H1 (cell line): ENCODE measurements at regions not wholly inside any gene's neighbourhood (a gene's known extent, or its start where the extent isn't known, plus 50 kb on each side); places are given as distances from the start of the nearest gene placed in this dataset.

Experiments used
- CTCF ChIA-PET: fragments of 300-600 bp; sonication (Branson Sonifier 250); formaldehyde crosslinking; loops from one replicate; lab custom pipeline; 2021; ENCODE audit not compliant: partially characterized antibody; lab: Charles Lee
- POLR2A ChIA-PET: fragments of 300-600 bp; sonication (Branson Sonifier 250); formaldehyde crosslinking; loops from one replicate; lab custom pipeline; 2021; ENCODE audit warnings: inconsistent platforms; ENCODE audit not compliant: partially characterized antibody; lab: Charles Lee
- DNase-seq, 2 experiments: peaks; one replicate each; pipeline versions ENCODE4 v3.0.0 to v3.0.0-alpha.2; 2010 to 2022; ENCODE audit warnings: low spot score in 2 of 2, low read depth in 1 of 2, mixed read lengths in 1 of 2
- FAIRE-seq: peaks from 2 replicates; lab custom pipeline; 2011; peaks lifted over from hg19 to GRCh38; lab: Jason Lieb, UNC
- H2AFZ ChIP-seq: 2 replicates; pipeline ENCODE4 v1.8.1; 2012; ENCODE audit warnings: low read length, inconsistent platforms
- H2AK5ac ChIP-seq: 2 replicates; pipeline ENCODE4 v1.6.1; 2013; ENCODE audit warnings: low read depth, low read length
- H2BK120ac ChIP-seq: replicated peaks from 2 replicates; pipeline ENCODE3; 2013; ENCODE audit warnings: low read depth, low read length, inconsistent platforms
- H2BK12ac ChIP-seq: 2 replicates; pipeline ENCODE4 v1.6.1; 2013; ENCODE audit warnings: low read depth, low read length
- H2BK15ac ChIP-seq: 2 replicates; pipeline ENCODE4 v1.6.1; 2013; ENCODE audit warnings: low read length
- H2BK20ac ChIP-seq: 2 replicates; pipeline ENCODE4 v1.6.1; 2013; ENCODE audit warnings: low read length
- H2BK5ac ChIP-seq: 2 replicates; pipeline ENCODE4 v1.6.1; 2013; ENCODE audit warnings: low read depth, low read length
- H3K14ac ChIP-seq: 2 replicates; pipeline ENCODE4 v1.6.1; 2013; ENCODE audit warnings: inconsistent platforms; ENCODE audit not compliant: insufficient read length
- H3K18ac ChIP-seq: 2 replicates; pipeline ENCODE4 v1.6.1; 2013; ENCODE audit warnings: low read length; ENCODE audit errors: extremely low read depth
- H3K23ac ChIP-seq: 2 replicates; pipeline ENCODE4 v1.6.1; 2013; ENCODE audit warnings: inconsistent platforms; ENCODE audit not compliant: insufficient read length
- H3K23me2 ChIP-seq: 2 replicates; pipeline ENCODE4 v1.6.1; 2013; ENCODE audit warnings: low read depth, low read length
- H3K27ac ChIP-seq: 2 replicates; pipeline ENCODE4 v1.6.1; 2011; ENCODE audit warnings: low read depth, low read length, inconsistent platforms
- H3K27me3 ChIP-seq, 4 experiments: replicated peaks in 1 of 4; 1 replicate in 1 of 4; 2 replicates in 3 of 4; pipeline versions ENCODE4 v1.6.1 to v1.8.1; 2011 to 2013; ENCODE audit warnings: low read length in 3 of 4, mild to moderate bottlenecking in 3 of 4, inconsistent platforms in 2 of 4, mixed read lengths in 2 of 4, moderate library complexity in 1 of 4; ENCODE audit not compliant: control insufficient read depth in 3 of 4, insufficient read depth in 3 of 4; ENCODE audit errors: extremely low read depth in 1 of 4
- H3K36me3 ChIP-seq, 4 experiments: 2 replicates each; pipeline versions ENCODE4 v1.6.1 to v1.8.1; 2011 to 2013; ENCODE audit warnings: mild to moderate bottlenecking in 4 of 4, low read length in 3 of 4, moderate library complexity in 2 of 4, control low read depth in 1 of 4, inconsistent platforms in 1 of 4; ENCODE audit not compliant: insufficient read depth in 4 of 4, control insufficient read depth in 2 of 4
- H3K4ac ChIP-seq: replicated peaks from 2 replicates; pipeline ENCODE3; 2013; ENCODE audit warnings: low read length, low read depth, mixed read lengths, inconsistent platforms; ENCODE audit not compliant: insufficient read length
- H3K4me1 ChIP-seq, 4 experiments: replicated peaks in 1 of 4; 1 replicate in 1 of 4; 2 replicates in 3 of 4; pipeline versions ENCODE4 v1.6.1 to v1.8.1; 2011 to 2013; ENCODE audit warnings: low read length in 3 of 4, inconsistent platforms in 2 of 4, mixed read lengths in 1 of 4; ENCODE audit not compliant: insufficient read depth in 4 of 4, control insufficient read depth in 3 of 4
- H3K4me2 ChIP-seq, 2 experiments: 2 replicates each; pipeline versions ENCODE4 v1.6.1 to v1.8.1; 2011 to 2013; ENCODE audit warnings: low read depth in 2 of 2, low read length in 2 of 2, control low read depth in 1 of 2, inconsistent platforms in 1 of 2, mild to moderate bottlenecking in 1 of 2; ENCODE audit not compliant: insufficient read depth in 1 of 2
- H3K4me3 ChIP-seq, 4 experiments: fragments of 200-600, 300-600 bp in 1 of 4; sonication (generic), shearing (Covaris generic), sonication (Bioruptor Twin) in 1 of 4; 2 replicates each; pipeline versions ENCODE4 v1.5.1 to v1.8.1; 2011 to 2016; ENCODE audit warnings: low read length in 4 of 4, low read depth in 3 of 4, control low read depth in 2 of 4, inconsistent platforms in 2 of 4, mild to moderate bottlenecking in 2 of 4, mixed read lengths in 1 of 4, moderate library complexity in 1 of 4; ENCODE audit not compliant: insufficient read depth in 2 of 4; ENCODE audit errors: extremely low read depth in 1 of 4
- H3K56ac ChIP-seq: replicated peaks from 2 replicates; pipeline ENCODE3; 2013; ENCODE audit warnings: low read depth, mild to moderate bottlenecking, mixed read lengths, low read length, inconsistent platforms; ENCODE audit not compliant: insufficient read length
- H3K79me1 ChIP-seq: 2 replicates; pipeline ENCODE4 v1.6.1; 2013; ENCODE audit warnings: low read depth, low read length, control low read depth
- H3K79me2 ChIP-seq, 2 experiments: 2 replicates each; pipeline versions ENCODE4 v1.6.1 to v1.8.1; 2012 to 2013; ENCODE audit warnings: low read length in 2 of 2, mild to moderate bottlenecking in 2 of 2, inconsistent platforms in 1 of 2; ENCODE audit not compliant: insufficient read depth in 2 of 2, control insufficient read depth in 1 of 2
- H3K9ac ChIP-seq, 4 experiments: replicated peaks in 1 of 4; 1 replicate in 1 of 4; 2 replicates in 3 of 4; pipeline versions ENCODE4 v1.6.1 to v1.8.1; 2011 to 2013; ENCODE audit warnings: low read depth in 3 of 4, low read length in 3 of 4, control low read depth in 2 of 4, mild to moderate bottlenecking in 2 of 4, moderate library complexity in 2 of 4, inconsistent platforms in 1 of 4; ENCODE audit errors: extremely low read depth in 1 of 4
- H3K9me3 ChIP-seq, 2 experiments: 2 replicates each; pipeline versions ENCODE4 v1.6.1 to v1.8.1; 2012 to 2013; ENCODE audit warnings: mild to moderate bottlenecking in 2 of 2, moderate library complexity in 2 of 2, control low read depth in 1 of 2, inconsistent platforms in 1 of 2, low read depth in 1 of 2, low read length in 1 of 2, mixed read lengths in 1 of 2; ENCODE audit not compliant: insufficient read depth in 2 of 2
- H4K20me1 ChIP-seq, 2 experiments: replicated peaks in 1 of 2; 2 replicates each; pipeline versions ENCODE3 to v1.8.1; 2011 to 2013; ENCODE audit warnings: inconsistent platforms in 2 of 2, low read length in 2 of 2, mild to moderate bottlenecking in 1 of 2; ENCODE audit not compliant: insufficient read depth in 2 of 2, control insufficient read depth in 1 of 2
- H4K5ac ChIP-seq: 2 replicates; pipeline ENCODE4 v1.6.1; 2013; ENCODE audit warnings: low read length, low read depth, mixed read lengths, inconsistent platforms; ENCODE audit not compliant: insufficient read length
- H4K8ac ChIP-seq: 2 replicates; pipeline ENCODE4 v1.8.0; 2013; ENCODE audit warnings: mild to moderate bottlenecking, moderate library complexity, low read length, inconsistent platforms; ENCODE audit not compliant: insufficient read depth; ENCODE audit errors: extremely low read depth
- H4K91ac ChIP-seq: replicated peaks from 2 replicates; pipeline ENCODE3; 2013; ENCODE audit warnings: low read length, mixed read lengths, inconsistent platforms; ENCODE audit not compliant: insufficient read length
- KDM5A ChIP-seq: fragments of 200-600 bp; IDR thresholded peaks from 2 replicates; pipeline ENCODE4 v1.7.1; 2012; ENCODE audit warnings: mild to moderate bottlenecking, low read length, inconsistent platforms, mixed read lengths
- WGBS, 2 experiments: shearing (Covaris generic) in 1 of 2; methylation state at CpG; one replicate each; pipeline versions ENCODE4 v1.1.6 to v1.1.7; 2013 to 2015; ENCODE audit warnings: low lambda C conversion rate in 2 of 2, mixed read lengths in 2 of 2, inconsistent platforms in 1 of 2, low coverage in 1 of 2, missing lambda C conversion rate in 1 of 2; ENCODE audit not compliant: insufficient replicate concordance in 2 of 2, insufficient coverage in 1 of 2, insufficient read length in 1 of 2; ENCODE audit errors: extremely low coverage in 1 of 2, missing lambda C conversion rate in 1 of 2; 5-methylcytosine and 5-hydroxymethylcytosine counted together

DNA sequence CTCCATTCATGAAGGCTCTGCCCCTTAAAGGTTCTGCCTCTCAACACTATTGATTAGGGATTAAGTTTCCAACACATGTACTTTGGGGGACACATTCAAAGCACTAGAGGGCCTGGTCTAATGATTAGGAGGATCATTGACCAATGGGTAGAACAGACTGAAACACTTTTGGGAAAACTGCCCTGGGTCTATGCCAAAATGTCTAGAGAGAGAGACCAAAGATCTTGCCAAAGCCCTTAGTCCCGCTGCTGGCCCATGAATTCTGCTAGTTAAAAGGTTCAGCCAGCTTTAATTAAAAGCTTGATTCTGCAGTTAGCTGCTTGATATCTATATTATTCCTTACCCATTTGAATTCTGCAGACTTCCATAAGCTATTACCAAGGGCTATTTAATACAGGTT, 613.2 kb downstream of the SLC4A3 start:
- Histone ChIP-seq H2AK5ac (no peak overlapping the region), H4K91ac (no peak overlapping the region), H3K9me3 (no peaks in the 10 kb centered on the region), H3K9ac (no peak overlapping the region), H3K56ac (no peak overlapping the region), H3K4me2 (no peak overlapping the region), H3K27me3 (no peaks in the 10 kb centered on the region), H3K79me1 (no peaks in the 10 kb centered on the region), H2BK120ac (no peak overlapping the region), H2BK15ac (no peak overlapping the region), H3K4me3 (no peak overlapping the region), H2BK12ac (no peak overlapping the region), H3K79me2 (no peaks in the 10 kb centered on the region), H2BK20ac (no peak overlapping the region), H3K4ac (no peak overlapping the region), H4K5ac (no peak overlapping the region), H3K4me1 (no peaks in the 10 kb centered on the region), H3K27ac (no peak overlapping the region), H3K18ac (no peak overlapping the region), H4K8ac (no peak overlapping the region), H2BK5ac (no peak overlapping the region), H3K36me3 (no peaks in the 10 kb centered on the region), H3K23ac (no peak overlapping the region), H4K20me1 (no peaks in the 10 kb centered on the region), H3K23me2 (no peaks in the 10 kb centered on the region; the same call in 1 of the 2 replicates), H3K14ac (no peak overlapping the region), H2AFZ (no peak overlapping the region)
- WGBS, 2 experiments: 13% methylated on average over 1 of the region's 1 CpG; no CpG with 5 or more reads in 1 of the 2 experiments
- no peak for DNase-seq
- ChIA-PET CTCF (no interaction called here), POLR2A (no interaction called here)
- no peak for TF ChIP-seq KDM5A
- FAIRE-seq: no peak
